ENCODE measurements at regions not wholly inside any gene's neighbourhood (a gene's known extent, or its start where the extent isn't known, plus 50 kb on each side); places are given as distances from the start of the nearest gene placed in this dataset.

DNA sequence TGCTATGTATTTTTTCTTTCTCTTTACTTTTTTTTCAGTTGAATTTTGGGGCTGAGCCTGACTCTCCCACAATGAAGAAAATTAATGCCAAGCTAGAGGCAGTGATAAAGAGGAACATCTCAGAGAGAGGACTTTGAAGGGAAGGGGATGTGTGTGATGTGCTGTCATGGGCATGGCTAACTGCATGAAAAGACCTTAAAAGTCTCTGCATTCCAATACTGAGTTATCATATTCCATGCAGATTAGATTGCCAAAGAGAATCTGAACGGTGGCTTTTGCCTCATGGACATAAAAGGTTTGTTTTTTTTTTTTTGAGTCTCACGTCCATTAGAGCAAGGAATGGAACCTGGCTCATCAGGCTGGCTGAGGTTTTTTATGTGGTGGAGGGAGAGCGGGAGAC is 213.9 kb downstream of the PIK3C3 start:
- TF ChIP-seq CTCF (IDR thresholded peaks at IDR 0.05), result no peak
- no peak for TF ChIP-seq POLR2A (IDR thresholded peaks at IDR 0.05)
- no peak for TF ChIP-seq EP300 (IDR thresholded peaks at IDR 0.05)
